Peyer's patch (tissue), 4 donors: ENCODE measurements at regions not wholly inside any gene's neighbourhood (a gene's known extent, or its start where the extent isn't known, plus 50 kb on each side); places are given as distances from the start of the nearest gene placed in this dataset.

ENCODE experiments used
- DNase-seq, 3 donors: peaks; one replicate each; pipeline ENCODE4 v3.0.0-alpha.2; 2017 to 2019
- H3K27ac ChIP-seq, 4 donors: fragments of 200-600 bp; sonication (generic); one replicate each; pipeline ENCODE4 v1.5.1; 2016 to 2019
- H3K27me3 ChIP-seq, 2 donors: fragments of 200-600 bp; sonication (generic); one replicate each; pipeline ENCODE4 v1.5.1; 2019
- H3K36me3 ChIP-seq, 3 donors: fragments of 200-600 bp; sonication (generic); one replicate each; pipeline ENCODE4 v1.5.1; 2016 to 2019
- H3K4me1 ChIP-seq, 4 donors: fragments of 200-600 bp; sonication (generic); one replicate each; pipeline ENCODE4 v1.5.1; 2016 to 2019
- H3K4me3 ChIP-seq, 4 donors: fragments of 200-600 bp; sonication (generic); 1 replicate in 3 of 4; 2 replicates in 1 of 4; pipeline ENCODE4 v1.5.1; 2016 to 2019; ENCODE audit warnings: mild to moderate bottlenecking in 1 of 4
- H3K9me3 ChIP-seq, 4 donors: fragments of 200-600 bp; sonication (generic); one replicate each; pipeline ENCODE4 v1.5.1; 2016 to 2019; ENCODE audit warnings: mild to moderate bottlenecking in 1 of 4
- POLR2A ChIP-seq, 2 donors: fragments of 450-650 bp; IDR thresholded peaks; one replicate each; pipeline ENCODE4 v1.5.1; 2017; ENCODE audit warnings: antibody characterized with exemption in 2 of 2, mild to moderate bottlenecking in 2 of 2, moderate library complexity in 2 of 2
- TF ChIP-seq, protein P1 (sequence below), 6 experiments: fragments of 450-650 bp in 4 of 6; fragments of 200-600 bp in 2 of 6; sonication (generic) in 1 of 6; IDR thresholded peaks; one replicate each; pipeline ENCODE4 v1.5.1; 2017 to 2019; ENCODE audit warnings: antibody characterized with exemption in 6 of 6, mild to moderate bottlenecking in 3 of 6, moderate library complexity in 1 of 6

GRCh38 chr6:67459556-67459955, 1175.5 kb upstream of the ADGRB3 start:
- Histone ChIP-seq H3K36me3 (no peaks in the 10 kb centered on the region), H3K4me3 (no peak overlapping the region), H3K9me3 (peaks cover 0 to 19% (median 0%) of the 10 kb centered on the region in 4 donors), H3K4me1 (no peaks in the 10 kb centered on the region), H3K27me3 (no peaks in the 10 kb centered on the region), H3K27ac (no peak overlapping the region)
- DNase-seq, result no peak
- TF ChIP-seq, protein P1, sequence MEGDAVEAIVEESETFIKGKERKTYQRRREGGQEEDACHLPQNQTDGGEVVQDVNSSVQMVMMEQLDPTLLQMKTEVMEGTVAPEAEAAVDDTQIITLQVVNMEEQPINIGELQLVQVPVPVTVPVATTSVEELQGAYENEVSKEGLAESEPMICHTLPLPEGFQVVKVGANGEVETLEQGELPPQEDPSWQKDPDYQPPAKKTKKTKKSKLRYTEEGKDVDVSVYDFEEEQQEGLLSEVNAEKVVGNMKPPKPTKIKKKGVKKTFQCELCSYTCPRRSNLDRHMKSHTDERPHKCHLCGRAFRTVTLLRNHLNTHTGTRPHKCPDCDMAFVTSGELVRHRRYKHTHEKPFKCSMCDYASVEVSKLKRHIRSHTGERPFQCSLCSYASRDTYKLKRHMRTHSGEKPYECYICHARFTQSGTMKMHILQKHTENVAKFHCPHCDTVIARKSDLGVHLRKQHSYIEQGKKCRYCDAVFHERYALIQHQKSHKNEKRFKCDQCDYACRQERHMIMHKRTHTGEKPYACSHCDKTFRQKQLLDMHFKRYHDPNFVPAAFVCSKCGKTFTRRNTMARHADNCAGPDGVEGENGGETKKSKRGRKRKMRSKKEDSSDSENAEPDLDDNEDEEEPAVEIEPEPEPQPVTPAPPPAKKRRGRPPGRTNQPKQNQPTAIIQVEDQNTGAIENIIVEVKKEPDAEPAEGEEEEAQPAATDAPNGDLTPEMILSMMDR (IDR thresholded peaks at IDR 0.05), result no peak
- no peak for TF ChIP-seq POLR2A (IDR thresholded peaks at IDR 0.05)

- H3K4me3 ChIP-seq, result no peak overlapping the region
- H3K27me3 ChIP-seq, result no peaks in the 10 kb centered on the region
- no peak for DNase-seq
- H3K27ac ChIP-seq, result no peak overlapping the region
- H3K4me1 ChIP-seq, result no peaks in the 10 kb centered on the region
- peaks cover 0 to 19% (median 0%) of the 10 kb centered on the region in 4 donors for H3K9me3 ChIP-seq
- H3K36me3 ChIP-seq, result no peaks in the 10 kb centered on the region
- TF ChIP-seq, protein P1 (IDR thresholded peaks at IDR 0.05), result no peak
- TF ChIP-seq POLR2A (IDR thresholded peaks at IDR 0.05), result no peak
Measured at GRCh38 chr6:67458265-67458664, 1176.8 kb upstream of the ADGRB3 start.

DNA sequence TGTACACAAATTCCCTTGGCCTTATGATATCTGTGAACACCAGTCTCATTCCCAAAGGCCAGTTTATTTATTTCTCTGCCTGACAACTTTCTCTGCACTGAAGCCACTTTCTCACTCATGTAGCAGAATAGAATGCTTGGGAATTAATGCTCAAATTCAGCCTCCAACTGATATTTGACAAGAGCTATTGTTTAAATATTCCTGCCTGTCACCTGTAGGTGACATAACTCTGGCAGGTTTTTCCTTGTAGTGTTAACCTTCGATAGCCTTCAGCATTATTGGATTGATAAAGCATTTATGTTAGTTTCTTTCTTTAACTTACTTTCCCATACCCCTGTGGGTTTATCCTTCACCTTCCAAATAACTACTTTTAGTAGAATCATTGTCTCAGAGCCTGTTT, 1183.2 kb upstream of the ADGRB3 start:
- Histone ChIP-seq H3K27ac (no peak overlapping the region), H3K27me3 (no peaks in the 10 kb centered on the region), H3K9me3 (no peaks in the 10 kb centered on the region), H3K4me3 (no peak overlapping the region), H3K36me3 (no peaks in the 10 kb centered on the region), H3K4me1 (no peaks in the 10 kb centered on the region)
- DNase-seq, result no peak
- TF ChIP-seq POLR2A (IDR thresholded peaks at IDR 0.05), result no peak

DNA sequence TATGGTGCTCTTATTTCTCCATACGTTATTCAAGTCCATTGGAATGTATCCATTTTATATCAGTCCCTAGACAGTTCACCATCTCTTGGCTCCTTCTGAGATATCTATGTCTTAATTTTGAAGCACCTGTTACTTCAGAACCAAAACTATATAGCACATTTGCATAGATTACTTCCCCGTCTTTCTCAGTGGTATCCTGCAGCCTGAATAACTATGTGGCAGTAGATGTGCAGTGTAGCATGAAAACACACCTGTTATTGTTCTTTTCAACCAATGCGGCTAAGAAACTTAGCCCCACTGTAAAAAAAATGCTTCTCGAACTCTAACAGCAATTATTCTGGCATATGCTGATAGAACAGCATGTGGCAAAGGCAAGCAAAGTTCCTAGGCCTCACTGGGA, 1184.4 kb upstream of the ADGRB3 start:
- no peak for DNase-seq
- no peak overlapping the region for H3K27ac ChIP-seq
- TF ChIP-seq, protein P1 (IDR thresholded peaks at IDR 0.05), result no peak
- TF ChIP-seq POLR2A (IDR thresholded peaks at IDR 0.05), result no peak
- no peaks in the 10 kb centered on the region for H3K27me3 ChIP-seq
- H3K9me3 ChIP-seq, result no peaks in the 10 kb centered on the region
- no peaks in the 10 kb centered on the region for H3K4me1 ChIP-seq
- H3K4me3 ChIP-seq, result no peak overlapping the region
- no peaks in the 10 kb centered on the region for H3K36me3 ChIP-seq

DNA sequence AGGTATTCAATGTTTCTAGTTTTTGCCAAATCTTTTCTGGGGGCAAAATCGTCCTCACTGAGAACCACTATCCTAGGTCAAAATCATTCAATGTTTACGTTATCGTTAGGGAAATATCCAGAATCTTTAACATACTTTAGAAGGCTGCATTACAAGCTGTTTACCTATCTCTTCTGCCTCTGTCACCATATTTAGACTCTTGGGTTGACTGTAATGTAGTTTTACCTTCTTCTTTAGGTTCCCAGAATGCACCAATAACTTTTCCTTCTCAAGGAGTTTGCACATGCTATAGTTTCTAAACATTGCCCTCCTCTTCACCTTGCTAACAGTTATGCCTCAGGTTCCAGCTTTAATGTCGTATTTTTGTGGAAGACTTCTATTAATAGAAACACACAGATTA, 1185.5 kb upstream of the ADGRB3 start:
- Histone ChIP-seq H3K4me3 (no peak overlapping the region), H3K27ac (no peak overlapping the region), H3K4me1 (no peaks in the 10 kb centered on the region), H3K9me3 (no peaks in the 10 kb centered on the region), H3K27me3 (no peaks in the 10 kb centered on the region), H3K36me3 (no peaks in the 10 kb centered on the region)
- TF ChIP-seq, protein P1 (IDR thresholded peaks at IDR 0.05), result no peak
- no peak for TF ChIP-seq POLR2A (IDR thresholded peaks at IDR 0.05)
- no peak for DNase-seq

DNA sequence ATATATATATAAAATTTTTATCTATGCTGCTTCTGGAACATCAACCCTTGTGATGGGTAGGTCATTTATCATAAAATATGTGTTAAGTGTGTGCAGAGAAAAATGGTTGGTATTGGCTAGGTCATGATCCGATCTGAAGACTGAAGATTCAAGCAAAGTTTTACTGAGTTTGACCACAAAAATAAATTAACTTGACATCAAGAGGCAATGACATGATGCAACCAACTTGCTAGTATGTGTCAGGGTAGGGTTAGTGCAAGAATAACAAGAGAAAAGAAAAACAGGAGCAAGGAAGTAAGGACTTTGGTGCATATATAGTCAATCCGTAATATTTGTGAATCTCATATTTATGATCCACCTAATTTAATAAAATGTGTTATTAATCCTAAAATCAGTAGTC, 1202.0 kb upstream of the ADGRB3 start:
- no peak for DNase-seq
- Histone ChIP-seq H3K4me1 (no peaks in the 10 kb centered on the region), H3K9me3 (no peaks in the 10 kb centered on the region), H3K27ac (no peak overlapping the region), H3K36me3 (no peaks in the 10 kb centered on the region), H3K27me3 (no peaks in the 10 kb centered on the region), H3K4me3 (no peak overlapping the region)
- TF ChIP-seq, protein P1 (IDR thresholded peaks at IDR 0.05), result no peak
- no peak for TF ChIP-seq POLR2A (IDR thresholded peaks at IDR 0.05)
